Activated CD4-positive, CD25-positive, alpha-beta regulatory T cell treated with anti-CD3 and anti-CD28 coated beads, Interleukin-2, amount 50 U/mL, for 72 hours (primary cell): ENCODE measurements at regions not wholly inside any gene's neighbourhood (a gene's known extent, or its start where the extent isn't known, plus 50 kb on each side); places are given as distances from the start of the nearest gene placed in this dataset.

ENCODE experiments used
- DNase-seq: peaks from one replicate; pipeline ENCODE4 v3.0.0; 2021

DNA sequence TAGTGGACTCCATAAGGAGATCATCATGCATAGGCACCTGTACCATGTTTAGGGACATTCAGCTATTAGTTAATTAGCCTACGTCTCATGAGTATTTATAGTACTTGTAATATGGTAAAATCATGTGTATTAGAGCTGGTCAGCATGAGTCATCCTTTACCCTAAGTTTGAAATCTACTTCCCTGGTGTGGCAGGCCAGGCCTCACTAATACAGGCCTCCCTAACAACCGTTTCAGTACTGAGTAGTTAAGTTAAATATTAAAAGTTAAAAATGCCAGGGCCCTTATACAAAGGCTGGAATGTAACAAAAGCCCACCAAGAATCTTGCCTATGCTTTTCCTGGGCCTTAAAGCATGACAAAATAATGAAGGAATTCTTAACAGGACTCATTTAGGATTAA is 356.3 kb upstream of the DPYD start:
- no peak for DNase-seq

DNA sequence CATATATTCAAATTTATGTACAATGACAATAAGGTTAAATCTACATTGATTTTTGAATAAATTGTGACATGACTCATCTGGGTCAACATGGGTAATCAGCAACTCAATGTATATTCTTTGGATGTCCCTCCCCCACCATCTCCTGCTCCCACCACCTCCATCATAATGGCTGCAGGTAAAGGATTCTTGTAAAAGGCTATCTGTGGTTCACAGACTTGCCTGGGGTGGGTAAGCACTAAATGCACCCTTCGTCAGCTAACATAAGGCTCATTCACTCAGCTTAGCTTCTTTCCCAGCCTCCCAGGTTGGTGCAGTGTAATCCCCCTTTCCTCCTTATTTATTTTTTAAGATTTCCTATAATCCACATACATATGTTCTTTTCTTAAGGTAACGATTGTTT is 355.7 kb upstream of the DPYD start:
- DNase-seq = no peak

DNA sequence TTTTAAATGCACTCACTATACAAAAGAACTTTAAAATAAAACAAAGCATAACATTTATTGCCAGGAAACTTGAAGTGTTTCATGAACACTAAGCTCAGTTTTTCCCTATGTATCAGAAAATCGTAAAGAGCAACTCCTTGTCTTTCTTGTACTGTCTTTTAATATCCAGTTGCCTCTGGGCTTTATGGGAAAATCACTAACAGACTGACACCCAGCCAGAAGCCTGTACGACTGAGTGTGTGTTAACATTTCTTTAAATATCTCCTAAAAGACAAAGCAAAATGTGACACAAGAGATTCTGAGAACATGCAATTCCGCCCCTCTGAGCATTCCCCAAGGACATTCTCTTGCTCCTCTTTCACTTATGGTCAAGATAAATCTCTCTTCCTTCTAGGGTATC is 347.5 kb upstream of the DPYD start:
- DNase-seq = no peak

DNA sequence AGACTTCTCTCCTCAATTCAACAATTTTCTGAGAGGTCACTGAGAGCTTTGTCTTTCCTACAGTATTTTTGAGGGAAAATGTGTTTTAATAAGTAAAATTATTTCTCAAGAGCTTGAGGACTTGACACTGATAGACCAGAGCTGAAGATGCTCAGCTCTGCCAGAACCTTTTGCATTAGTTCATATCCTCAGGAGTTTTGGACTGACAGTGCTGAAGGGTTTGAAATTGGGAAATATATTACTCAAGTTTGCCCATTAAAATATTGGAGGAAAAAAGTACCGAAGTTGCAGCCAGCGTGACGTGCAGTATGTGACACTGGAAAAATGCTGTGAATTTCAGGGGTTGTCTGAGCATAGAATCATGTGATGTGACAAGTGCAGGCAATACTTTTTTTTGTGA is 346.6 kb upstream of the DPYD start:
- no peak for DNase-seq

DNA sequence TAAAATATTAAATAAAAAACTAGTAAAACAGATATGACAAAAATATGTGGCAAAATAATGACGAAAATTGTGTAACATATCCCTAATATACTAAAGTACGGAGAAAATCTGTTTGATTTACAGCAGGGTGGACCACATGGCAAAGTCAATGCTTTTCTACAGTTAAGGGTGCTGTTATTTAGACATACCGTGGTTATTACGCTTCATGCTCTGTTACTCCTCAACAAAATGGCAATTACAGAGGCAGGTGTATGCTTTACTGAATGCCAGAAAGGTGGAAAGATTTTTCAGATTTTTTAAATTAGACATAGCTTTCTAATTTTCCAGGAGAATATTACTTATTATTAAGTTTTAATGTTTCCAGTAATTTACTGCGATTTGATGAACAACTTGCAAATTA is 343.9 kb upstream of the DPYD start:
- no peak for DNase-seq

DNA sequence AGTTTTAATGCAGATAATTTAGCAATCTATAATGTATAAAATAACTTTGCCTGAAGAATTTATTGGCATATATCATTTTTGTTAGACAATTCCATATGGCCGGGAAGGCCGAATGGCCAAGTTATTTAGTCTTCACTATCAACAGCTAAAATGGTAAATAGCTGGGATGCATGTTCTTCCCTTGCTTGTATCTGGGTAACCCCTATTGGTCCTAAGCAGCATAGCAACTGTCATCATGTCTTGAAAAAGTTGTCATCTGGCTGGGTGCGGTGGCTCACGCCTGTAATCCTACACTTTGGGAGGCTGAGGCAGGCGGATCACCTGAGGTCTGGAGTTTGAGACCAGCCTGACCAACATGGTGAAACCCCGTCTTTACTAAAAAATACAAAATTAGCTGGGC is 340.0 kb upstream of the DPYD start:
- no peak for DNase-seq

DNA sequence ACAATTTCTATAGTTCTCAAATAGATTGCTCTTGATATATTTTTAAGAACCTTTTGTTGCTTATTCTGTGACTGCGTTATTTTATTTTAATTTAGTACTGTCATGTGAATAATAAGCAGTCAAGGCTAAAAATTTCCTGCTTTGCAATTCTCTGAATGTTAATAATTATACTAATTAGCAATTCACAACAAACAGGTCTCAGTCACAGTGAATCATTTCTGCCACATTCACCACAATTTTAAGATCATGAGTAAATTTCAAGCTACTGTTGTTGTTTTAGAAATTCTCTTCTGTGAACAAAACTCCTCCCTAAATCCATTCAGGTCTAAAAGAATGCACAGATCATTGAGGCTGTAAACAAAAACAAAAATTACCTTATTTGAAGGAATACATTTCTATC is 339.6 kb upstream of the DPYD start:
- no peak for DNase-seq

DNA sequence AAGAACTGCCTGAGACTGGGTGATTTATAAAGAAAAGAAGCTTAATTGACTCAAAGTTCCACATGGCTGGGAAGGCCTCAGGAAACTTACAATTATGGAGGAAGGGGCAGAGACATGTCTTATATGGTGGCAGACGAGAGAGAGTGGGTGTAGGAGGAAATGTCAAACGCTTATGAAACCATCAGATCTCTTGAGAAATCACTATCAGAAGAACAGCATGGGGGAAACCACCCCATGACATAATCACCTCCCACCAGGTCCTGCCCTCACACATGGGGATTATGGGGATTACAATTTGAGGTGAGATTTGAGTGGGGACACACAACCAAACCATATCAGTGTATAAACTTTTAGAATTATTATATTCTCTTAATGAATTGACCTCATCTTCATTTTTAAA is 335.9 kb upstream of the DPYD start:
- DNase-seq = no peak

DNA sequence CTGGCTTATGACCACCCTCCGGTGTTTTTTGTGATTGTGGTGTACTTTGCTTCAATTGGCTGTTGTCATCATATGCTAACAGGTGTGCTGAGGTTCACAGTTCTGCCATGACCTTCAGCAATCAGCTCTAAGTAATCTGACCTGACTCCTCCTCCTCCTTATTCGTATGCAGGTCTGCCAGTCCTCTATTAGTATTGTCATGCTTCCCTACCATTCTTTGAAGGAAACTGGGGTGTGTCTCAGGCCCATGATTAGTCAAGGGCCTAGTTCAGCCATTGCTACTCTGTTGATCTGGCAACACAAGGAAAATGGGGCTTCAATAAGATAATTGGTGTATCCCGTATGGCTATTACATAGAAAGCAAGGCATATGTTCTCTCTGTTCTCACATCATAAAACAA is 332.3 kb upstream of the DPYD start:
- DNase-seq = no peak

DNA sequence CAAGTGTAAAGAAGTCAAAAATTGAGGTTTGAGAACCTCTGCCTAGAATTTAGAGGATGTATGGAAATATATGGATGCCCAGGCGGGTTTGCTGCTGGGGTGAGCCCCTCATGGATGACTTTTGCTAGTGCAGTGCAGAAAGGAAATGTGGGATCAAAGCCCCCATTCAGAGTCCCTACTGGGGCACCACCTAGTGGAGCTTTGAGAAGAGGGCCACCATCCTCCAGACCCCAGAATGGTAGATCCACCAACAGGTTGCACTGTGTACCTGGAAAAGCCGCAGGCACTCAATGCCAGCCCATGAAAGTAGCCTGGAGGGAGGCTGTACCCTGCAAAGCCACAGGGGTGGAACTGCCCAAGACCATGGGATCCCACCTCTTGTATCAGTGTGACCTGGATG is 330.7 kb upstream of the DPYD start:
- DNase-seq = no peak

DNA sequence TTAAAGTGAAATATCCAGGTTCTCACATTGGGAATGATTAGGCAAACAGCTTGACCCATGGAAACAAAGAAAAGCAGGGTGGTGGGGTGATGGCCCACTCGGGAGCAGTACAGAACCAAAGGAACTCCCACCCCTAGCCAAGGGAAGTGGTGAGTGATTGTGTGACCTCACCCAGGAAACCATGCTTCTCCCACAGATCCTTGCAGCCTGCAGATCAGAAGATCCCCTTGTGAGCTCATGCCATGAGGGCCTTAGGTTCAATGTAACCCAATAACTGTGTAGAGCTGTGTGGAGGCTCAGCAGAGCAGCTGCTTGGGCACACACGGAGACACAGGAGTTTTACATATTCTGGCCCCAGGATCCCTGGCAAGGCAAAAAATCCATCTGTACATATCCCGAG is 311.8 kb upstream of the DPYD start:
- DNase-seq = no peak

DNA sequence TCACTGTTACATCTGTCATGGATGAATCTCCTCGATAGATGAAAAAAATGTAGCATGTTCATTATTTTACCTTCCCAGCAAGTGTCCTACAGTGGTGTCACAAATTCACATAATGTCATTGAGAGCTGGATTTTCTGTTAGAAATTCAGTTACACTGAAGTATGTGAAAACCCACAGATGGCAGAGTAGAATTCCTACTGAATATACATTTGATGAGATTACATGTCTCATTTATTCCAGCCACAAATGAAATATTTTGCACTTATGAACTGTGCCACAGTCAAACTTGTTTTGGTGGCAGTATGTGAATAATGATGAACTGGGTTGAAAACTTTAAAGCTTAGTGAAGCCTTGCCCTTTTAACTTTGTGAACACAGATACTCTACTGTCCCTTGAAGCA is 301.9 kb upstream of the DPYD start:
- no peak for DNase-seq

DNA sequence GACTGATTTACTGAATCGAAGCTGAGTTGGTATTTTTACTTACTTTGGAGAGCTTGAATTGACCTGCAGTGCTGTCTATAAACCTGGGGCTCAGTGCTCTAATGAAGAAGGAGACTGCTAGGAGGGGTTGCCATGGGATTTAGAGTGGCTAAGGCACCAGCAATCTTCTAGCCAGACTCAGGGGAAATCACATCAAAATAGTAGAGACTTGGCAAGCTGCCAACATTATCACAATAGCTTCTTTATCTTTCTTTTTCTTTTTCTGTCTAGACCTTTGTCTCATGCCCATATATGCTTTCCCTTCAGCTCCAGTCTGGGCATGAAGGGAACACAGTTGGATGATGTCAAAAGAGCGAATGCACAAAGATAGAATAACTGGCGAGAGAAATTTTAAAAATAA is 301.1 kb upstream of the DPYD start:
- DNase-seq = no peak

DNA sequence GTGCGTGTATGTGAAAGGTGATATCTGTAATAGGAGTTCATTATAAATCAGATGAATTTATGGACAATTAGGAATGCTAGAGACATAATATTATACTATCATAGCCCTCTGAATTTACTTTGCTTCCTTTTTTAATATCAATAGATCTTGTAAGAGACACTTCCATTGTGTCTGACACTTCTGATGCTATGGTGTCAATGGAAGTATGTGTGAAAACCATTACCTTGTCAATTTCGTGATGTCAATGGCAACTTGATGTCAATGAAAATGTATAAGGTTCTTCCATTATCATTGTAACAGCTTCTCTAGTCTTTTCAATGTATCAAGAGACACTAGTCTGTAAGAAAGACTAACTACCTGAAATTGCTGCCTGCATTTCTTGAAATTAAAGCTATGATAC is 296.8 kb upstream of the DPYD start:
- DNase-seq = no peak

DNA sequence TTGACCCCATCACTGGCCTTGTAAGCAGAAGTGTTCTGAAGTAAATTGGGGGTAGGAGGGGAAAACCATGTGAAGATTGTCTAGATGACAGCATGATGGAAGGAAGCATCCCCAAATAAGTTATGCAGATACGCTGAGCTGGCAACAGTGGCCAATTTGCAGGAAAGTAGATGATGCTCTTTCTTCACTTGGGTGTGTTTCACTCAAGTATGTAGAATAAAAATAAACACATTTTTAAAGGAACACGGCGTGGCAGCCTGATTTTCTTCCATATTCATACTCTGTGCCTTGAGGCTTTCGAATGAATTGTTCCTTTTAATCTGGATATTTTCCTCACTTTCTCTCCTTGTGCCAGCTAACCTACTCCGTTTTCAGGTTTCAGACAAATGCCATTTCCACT is 295.5 kb upstream of the DPYD start:
- DNase-seq = no peak

DNA sequence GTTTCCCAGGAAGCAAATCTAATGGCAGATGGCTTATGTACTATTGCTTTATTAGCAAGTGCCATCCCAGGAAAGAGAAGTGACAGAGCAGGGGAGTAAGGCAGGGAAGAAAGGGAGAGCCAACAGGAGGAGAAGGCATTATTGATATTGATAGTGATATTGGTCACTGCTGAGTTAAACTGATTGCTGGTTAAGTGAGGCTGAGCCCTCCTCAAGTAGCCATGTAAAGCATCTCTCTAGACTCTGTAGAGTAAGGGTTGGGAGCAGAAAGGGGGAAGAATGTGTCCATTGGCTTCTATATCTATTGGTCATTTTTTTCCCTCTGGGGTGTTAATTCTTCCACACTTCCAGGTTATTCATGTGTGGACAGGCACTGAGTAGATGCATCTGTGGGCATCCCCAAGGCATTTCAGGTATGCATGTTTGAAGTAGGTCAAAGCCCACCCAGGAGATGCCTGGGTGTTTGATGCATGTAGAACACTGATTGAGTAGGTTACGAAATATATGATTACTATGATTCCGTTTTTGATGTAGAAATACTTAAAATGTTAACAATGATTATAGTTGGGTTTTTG is 290.5 kb upstream of the DPYD start:
- no peak for DNase-seq

DNA sequence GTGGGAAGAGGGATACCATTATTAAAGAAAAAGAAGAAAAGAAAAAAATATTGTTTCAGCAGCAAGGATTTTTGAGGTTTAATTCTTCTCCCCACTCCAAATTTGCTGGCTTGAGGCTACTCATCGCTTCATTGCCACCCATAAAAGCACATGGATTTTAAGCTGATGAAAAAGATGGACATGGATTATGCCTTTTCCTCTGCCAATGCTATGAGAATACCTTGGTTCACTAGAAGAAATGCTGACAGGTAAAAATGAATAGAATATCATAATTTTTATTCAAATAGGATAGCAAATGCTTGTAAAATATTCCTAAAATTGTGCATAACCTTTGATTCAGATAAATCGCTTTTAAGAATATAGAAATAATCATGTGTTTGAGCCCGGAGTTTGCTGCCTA is 289.7 kb upstream of the DPYD start:
- no peak for DNase-seq

DNA sequence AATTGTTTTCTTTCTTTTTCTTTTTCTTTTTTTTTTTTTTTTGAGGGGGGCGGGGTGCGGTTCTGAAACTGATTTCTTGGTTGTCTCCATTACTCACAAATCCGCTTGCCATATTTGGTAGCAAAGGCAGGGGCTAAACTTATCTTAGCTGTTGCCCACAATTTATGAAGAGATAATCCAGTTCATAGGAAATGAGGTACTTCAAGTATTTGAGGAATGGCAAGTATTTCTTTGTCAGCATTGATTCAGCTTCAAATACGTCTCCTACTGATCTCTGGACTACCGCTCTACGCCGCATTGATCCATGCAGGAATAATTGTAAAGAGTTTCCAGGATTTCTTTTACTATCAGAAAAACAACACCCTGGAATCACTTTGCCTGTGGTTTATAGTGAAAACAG is 289.2 kb upstream of the DPYD start:
- no peak for DNase-seq

DNA sequence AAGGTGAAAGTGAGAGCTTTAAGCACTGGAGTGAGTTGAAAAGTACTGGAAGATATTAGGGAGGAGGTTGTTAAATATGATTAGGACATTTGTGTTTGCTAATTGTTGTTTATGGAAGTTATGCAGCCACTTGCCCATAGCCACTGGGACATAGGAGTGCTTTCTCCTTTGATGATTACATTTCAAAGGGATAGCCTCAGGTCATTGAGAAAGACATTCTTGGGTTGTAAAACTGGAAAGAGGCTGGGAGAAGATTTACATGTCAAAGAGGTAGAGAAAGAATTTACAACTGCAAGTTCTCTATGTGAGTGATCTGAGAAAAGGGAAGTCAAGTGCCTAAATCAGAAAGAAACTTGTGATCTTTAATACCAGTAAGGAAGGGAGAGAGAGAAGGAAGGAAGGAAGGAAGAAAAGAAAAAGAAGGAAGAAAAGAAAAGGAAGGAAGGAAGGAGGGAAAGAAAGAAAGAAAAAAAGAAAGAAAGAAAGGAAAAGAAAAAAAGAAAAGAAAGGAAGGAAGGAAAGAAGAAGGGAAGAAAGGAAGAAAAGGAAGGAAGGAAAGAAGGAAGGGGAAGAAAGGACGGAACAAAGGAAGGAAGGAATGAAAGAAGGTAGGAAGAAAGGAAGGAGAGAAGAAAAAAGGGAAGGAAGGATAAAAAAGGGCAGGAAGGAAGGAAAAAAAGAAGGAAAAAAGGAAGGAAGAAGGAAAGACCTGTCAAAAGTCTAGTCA is 284.6 kb upstream of the DPYD start:
- no peak for DNase-seq

DNA sequence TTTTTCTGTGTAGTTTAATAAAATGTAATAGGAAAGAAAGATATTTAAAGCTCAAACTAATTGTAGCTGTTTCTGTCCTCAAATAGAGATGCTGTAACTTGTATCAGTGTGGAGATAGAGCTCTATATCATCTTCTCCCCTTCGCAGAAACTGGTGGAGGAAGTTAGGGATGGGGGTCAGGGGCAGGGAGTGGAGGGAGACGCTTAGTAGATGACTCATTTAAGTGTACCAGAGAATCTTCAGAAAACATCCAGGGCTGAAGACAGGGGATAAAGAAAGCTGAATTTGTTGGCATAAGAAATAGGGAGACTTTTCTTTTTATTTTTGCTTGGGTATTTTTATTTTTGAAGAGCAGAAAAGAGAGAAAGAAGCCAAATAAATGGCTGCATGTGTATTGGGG is 282.6 kb upstream of the DPYD start:
- DNase-seq = no peak

DNA sequence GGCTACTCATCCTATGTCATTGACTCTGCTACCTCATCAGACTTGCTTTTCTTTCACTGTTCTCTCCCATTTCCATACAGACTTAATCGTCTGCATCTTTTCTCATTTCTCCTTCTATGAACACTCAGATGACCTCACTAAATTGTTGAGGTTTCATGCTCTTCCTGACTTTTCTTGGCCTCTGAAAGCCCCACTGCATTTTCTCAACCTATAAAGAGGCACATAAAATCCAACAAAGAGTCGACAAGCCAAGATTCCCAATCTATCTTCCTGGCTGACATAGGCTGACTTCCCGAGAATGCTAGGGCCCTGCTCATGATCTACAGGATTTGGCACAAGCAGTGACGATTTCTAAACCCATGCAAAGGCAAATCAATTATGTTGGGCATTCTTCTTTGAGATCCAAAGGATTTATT is 280.8 kb upstream of the DPYD start:
- no peak for DNase-seq

DNA sequence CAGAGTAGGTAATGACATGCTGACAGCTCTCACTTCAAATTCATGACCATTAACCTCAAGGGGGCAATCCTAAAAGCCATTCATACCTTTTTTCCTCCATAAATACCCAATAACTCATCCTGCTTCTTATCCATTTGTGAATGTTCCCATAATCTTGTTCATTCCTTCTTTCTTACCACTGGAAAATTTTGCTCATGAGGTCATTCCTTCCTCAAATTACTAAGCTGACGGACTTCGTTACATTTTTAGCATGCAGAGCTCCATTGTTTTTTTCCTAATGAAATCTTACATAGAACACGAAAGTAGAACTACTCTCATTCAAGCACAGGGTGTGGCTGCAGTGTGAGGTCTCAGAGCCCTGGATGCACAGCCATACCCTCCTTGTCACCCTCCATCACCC is 276.5 kb upstream of the DPYD start:
- no peak for DNase-seq

DNA sequence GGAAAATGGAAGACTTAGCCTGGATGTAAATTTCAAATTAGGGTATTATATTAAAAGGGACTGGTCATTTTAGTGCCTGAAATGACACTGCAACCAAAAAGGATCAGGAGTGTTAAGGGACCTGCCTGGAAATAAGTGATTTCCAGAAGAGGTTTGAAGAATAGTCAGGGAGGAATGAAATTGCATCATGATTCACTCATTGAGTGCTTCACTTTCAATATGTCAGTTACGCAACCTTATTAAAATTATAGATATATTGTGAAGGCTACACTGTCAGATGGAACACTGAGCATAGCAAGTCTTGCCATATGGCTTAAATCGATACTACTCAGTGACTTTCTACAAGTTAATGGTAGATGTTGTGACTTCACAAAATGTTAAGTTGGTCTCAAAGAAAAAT is 275.2 kb upstream of the DPYD start:
- DNase-seq = no peak

DNA sequence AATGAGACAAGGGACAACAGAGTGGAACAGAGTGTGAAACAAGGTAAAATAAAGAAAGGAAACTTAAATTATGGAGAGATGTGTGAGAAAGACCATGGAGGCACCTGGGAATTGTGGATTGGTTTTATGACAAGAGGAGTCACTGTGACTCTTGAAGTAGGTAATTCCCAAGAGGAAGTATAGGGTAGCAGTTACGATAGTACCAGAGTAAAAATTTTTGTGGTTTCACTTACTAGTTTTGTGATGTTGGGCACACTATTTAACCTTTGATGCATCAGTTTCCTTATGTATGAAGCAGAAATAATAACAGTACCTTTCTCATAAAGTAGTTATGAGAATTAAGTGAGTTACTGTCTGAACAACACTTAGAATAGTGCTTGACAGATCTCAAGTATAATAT is 267.9 kb upstream of the DPYD start:
- DNase-seq = no peak

DNA sequence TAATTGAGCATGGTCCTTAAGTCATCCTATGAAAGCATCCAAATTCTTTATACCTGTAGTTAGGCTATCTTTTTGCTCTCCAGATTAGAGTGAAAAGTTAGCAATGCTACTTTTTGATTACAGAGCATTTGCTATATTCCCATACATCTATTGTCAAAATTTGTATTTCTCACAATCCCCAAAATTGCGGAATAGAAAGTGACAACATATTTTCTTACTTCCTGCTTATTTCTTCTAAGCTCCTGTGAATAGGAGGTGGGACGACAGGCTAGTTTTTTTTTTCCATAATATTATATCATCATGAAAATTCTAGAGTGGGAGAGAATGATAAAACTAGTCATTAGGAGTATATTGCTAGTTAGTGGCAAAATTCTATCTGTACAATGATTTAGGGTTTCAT is 264.0 kb upstream of the DPYD start:
- DNase-seq = no peak
